ENCODE measurements at regions not wholly inside any gene's neighbourhood (a gene's known extent, or its start where the extent isn't known, plus 50 kb on each side); places are given as distances from the start of the nearest gene placed in this dataset.
"Not testable (repeated sequence)": the region's sequence is repeated elsewhere in the genome, so short reads cannot be mapped to it uniquely, and the experiment has no call there.

GRCh38 chr13:65416784-65417183, 1813.4 kb downstream of the PCDH9 start:
- DNase-seq (ENCODE audit: missing footprints) (no peak), ATAC-seq (no peak)
- intact Hi-C loops (cut with DNase I), result no loop called here

DNA sequence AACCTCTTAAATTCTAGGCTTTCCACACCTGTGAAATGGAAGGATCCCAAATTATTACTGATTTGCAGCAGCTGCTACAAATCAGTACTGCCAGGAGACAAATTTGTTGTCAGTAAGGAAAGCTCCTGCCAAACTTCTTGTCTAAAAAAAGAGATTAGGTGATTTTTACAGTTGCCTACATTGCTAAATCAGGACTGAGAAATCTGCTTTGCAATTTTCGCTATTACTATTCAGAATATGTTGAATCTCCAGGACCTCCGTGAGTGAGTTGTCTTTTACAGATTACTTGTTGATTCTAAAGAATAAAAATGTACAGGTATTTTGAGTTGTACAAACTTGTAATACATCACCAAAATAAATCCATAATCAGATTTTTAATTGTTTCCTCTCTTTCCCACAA, 1815.9 kb downstream of the PCDH9 start:
- intact Hi-C loops (cut with DNase I), result no loop called here
- no peak for ATAC-seq
- no peak for DNase-seq (ENCODE audit: missing footprints)

- no peak for DNase-seq (ENCODE audit: missing footprints)
Measured at GRCh38 chr13:65411521-65411920, 1818.6 kb downstream of the PCDH9 start.

DNA sequence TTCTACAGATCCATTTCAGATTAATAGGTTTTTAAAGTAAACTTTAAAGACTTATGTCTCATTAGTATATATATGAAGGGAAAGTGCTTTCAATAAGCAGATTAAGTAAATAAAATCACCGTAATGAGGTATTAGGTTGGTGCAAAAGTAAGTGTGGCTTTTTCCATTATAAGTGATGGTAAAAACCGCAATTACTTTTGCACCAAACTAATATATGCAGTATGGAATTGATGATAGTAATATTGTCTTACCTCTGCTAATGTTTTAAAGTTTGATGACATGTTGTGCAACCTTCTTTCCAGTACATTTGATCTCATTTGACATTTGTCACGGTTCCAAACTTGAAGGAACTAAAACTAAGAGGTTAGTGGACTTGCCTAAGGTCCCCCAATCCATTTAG, 1819.3 kb downstream of the PCDH9 start:
- ATAC-seq (no peak), DNase-seq (ENCODE audit: missing footprints) (no peak)
- intact Hi-C loops (cut with DNase I), result no loop called here

More at GRCh38 chr13:65411521-65411920, 1818.6 kb downstream of the PCDH9 start:
- ATAC-seq, result no peak
- intact Hi-C loops (cut with DNase I), result no loop called here

GRCh38 chr13:65401315-65401714, 1828.8 kb downstream of the PCDH9 start:
- intact Hi-C loops (cut with DNase I), result no loop called here
- no peak for ATAC-seq
- no peak for DNase-seq (ENCODE audit: missing footprints)

GRCh38 chr13:65400702-65401101, 1829.4 kb downstream of the PCDH9 start:
- no peak for ATAC-seq
- no peak for DNase-seq (ENCODE audit: missing footprints)
- intact Hi-C loops (cut with DNase I), result no loop called here

DNA sequence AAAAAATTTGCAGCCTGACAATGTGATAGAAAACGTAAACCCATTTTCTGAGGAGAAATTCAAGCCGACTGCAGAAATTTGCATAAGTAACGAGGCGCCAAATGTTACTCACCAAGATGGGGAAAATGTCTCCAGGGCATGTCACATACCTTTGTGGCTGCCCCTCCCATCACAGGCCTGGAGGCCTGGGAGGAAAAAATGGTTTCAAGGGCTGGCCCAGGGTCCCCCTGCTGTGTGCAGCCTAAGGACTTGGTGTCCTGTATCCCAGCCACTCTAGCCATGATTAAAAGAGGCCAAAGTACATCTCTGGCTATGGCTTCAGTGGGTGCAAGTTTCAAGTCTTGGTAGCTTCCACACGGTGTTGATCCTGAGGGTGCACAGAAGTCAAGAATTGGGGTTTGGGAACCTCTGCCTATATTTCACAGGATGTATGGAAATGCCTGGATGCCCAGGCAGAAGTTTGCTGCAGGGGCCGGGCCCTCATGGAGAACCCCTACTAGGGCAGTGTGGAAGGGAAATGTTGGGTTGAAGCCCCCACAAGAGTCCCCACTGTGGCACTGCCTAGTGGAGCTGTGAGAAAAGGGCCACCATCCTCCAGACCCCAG, 1842.3 kb downstream of the PCDH9 start:
- ATAC-seq (no peak), DNase-seq (ENCODE audit: missing footprints) (no peak)

DNA sequence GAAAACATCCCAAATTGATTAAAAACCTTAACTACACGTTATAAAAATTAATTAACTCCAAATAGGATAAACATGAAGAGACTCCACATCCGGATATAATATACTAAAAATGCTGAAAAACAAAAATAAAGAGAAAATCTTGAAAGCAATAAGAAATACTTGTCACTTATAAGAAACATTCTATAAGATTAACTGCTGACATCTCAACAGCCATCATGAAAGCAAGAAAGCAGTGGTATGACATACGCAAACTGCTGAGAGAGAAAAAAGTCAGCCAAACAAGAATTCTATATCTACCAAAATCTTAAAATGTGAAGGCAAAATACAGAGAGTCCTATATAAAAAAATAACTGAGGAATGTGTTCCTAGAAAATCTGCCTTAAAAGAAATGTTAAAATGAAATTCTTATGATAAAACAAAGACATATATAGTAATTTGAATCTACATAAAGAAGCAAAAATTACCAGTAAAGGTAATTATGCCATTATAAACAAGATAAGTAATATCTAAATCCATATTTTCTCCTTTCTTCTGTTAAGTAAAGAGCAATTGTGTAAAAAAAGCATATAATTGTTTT, 1851.1 kb downstream of the PCDH9 start:
- intact Hi-C loops (cut with DNase I), result no loop called here
- DNase-seq (ENCODE audit: missing footprints), result no peak
- ATAC-seq, result no peak

More for the DNA sequence above, 1842.3 kb downstream of the PCDH9 start:
- intact Hi-C loops (cut with DNase I), result no loop called here

DNA sequence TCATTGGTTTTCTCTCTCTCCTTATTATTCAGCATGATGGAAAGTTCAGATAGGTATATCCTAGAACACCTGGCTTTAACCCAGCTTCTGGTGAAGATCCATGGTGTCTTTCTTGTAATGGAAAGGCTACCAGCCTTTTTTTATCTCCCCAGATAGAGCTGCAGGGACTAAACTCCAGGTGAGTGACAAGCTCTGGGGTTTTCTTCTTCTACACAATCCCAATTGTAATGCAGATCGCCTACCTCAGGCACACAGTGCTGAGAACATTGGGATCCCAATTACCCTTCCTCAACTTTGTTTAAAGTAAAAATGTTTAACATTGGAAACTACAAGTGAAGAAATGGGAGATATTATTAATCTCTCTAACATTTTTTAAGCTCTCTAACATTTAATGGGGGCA, 1851.7 kb downstream of the PCDH9 start:
- intact Hi-C loops (cut with DNase I), result no loop called here
- no peak for ATAC-seq
- no peak for DNase-seq (ENCODE audit: missing footprints)

DNA sequence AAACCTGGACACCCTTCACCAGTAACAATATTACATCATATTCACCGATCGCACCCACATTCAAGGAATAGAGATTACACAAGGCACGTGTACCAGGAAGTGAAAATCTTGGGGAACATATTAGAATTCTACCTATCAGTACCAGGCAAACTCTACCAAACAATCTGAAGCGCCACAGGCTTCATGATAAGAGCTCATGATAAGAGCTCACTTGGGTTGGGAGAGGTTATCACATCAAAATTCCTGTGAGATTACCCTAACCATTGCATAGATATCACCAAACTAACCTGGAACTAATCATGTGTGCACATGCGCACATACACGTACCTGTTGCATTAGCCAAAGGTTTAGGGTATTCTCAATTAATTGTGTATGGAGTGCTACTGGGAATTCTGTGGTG, 1861.3 kb downstream of the PCDH9 start:
- ATAC-seq (no peak), DNase-seq (ENCODE audit: missing footprints) (no peak)
- intact Hi-C loops (cut with DNase I), result no loop called here

DNA sequence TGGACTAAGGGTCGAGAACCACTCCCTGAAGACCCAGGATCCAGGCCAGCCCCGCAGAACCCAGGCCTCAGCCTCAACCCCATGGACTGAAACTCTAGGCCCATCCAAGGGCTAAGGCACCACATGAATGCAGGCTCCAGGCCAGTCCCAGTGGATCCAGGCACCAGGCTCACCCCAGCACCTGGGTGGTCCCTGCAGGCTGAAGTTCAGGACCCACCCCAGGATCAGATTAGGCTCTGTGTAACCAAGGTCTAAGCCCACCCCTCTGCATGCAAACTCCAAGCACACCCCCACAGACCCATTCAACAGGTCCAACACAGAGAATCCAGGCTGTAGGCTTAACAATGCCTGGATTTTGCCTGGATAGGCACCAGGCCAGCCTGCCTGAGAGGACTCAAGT, 1876.2 kb downstream of the PCDH9 start:
- intact Hi-C loops (cut with DNase I), result no loop called here
- ATAC-seq (no peak), DNase-seq (ENCODE audit: missing footprints) (no peak)

DNA sequence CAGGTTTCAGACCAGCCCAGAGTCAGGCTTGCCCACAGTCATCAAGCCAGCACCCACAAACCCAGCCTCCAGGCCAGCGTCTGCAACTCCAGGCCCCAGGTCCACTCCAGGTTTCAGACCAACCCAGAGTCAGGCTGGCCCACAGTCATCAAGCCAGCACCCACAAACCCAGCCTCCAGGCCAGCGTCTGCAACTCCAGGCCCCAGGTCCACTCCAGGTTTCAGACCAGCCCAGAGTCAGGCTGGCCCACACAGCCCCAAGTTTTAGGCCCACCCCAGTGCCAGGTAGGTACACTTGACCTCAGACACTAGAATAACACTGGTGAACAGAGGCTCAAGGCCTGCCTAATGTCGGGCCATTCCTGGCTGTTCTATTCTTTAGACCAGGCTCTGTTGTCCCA, 1877.0 kb downstream of the PCDH9 start:
- DNase-seq (ENCODE audit: missing footprints); ATAC-seq; intact Hi-C loops (cut with DNase I): not testable (repeated sequence)

GRCh38 chr13:65347420-65348030, 1882.6 kb downstream of the PCDH9 start:
- no peak for ATAC-seq
- intact Hi-C loops (cut with DNase I), result no loop called here
- no peak for DNase-seq (ENCODE audit: missing footprints)

- intact Hi-C loops (cut with DNase I), result no loop called here
- ATAC-seq, result no peak
- no peak for DNase-seq (ENCODE audit: missing footprints)
Measured at GRCh38 chr13:65343898-65344663, 1886.1 kb downstream of the PCDH9 start.

GRCh38 chr13:65342541-65343337, 1887.4 kb downstream of the PCDH9 start:
- ATAC-seq (no peak), DNase-seq (ENCODE audit: missing footprints) (no peak)
- intact Hi-C loops (cut with DNase I), result no loop called here

GRCh38 chr13:65339241-65339640, 1890.9 kb downstream of the PCDH9 start:
- intact Hi-C loops (cut with DNase I), result no loop called here
- DNase-seq (ENCODE audit: missing footprints), result no peak
- ATAC-seq, result no peak

- DNase-seq (ENCODE audit: missing footprints), result no peak
- ATAC-seq, result no peak
- intact Hi-C loops (cut with DNase I), result no loop called here
Measured at GRCh38 chr13:65336916-65337315, 1893.2 kb downstream of the PCDH9 start.

- intact Hi-C loops (cut with DNase I), result no loop called here
- DNase-seq (ENCODE audit: missing footprints) (no peak), ATAC-seq (no peak)
Measured at GRCh38 chr13:65336087-65336749, 1893.9 kb downstream of the PCDH9 start.

DNA sequence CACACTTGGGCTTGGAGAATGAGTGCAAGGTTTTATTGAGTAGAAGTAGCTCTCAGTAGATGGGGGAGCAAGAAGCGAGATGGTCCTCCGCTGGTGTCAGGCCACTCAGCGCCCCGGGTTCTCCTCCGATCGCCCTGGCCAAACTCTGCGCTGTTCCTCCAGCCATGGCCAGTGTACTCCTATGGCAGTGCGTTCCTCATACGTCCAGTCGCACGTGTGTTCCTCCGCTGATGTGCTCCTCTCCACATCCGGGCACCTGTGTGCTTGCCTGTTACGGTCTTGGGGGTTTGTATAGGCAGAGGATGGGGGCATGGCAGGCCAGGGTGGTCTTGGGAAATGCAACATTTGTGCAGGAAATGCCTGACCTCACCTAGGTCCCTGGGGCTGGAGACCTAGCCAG, 1899.4 kb downstream of the PCDH9 start:
- intact Hi-C loops (cut with DNase I), result no loop called here
- DNase-seq (ENCODE audit: missing footprints) (no peak), ATAC-seq (no peak)

Measured in Right ventricle myocardium inferior (tissue), 1 donor.